HEK293 (cell line): ENCODE measurements at regions not wholly inside any gene's neighbourhood (a gene's known extent, or its start where the extent isn't known, plus 50 kb on each side); places are given as distances from the start of the nearest gene placed in this dataset.
"Not testable (repeated sequence)": the region's sequence is repeated elsewhere in the genome, so short reads cannot be mapped to it uniquely, and the experiment has no call there.

Source experiments
- CTCF ChIA-PET: fragments of 350-600 bp; formaldehyde crosslinking; extraction: SDS; loops from one replicate; lab custom pipeline; 2021; ENCODE audit warnings: antibody characterized with exemption; lab: Yijun Ruan, JAX
- POLR2A ChIA-PET: fragments of 300-600 bp; formaldehyde crosslinking; extraction: SDS; loops from one replicate; lab custom pipeline; 2020; ENCODE audit warnings: antibody characterized with exemption, inconsistent platforms; lab: Yijun Ruan, JAX
- H3K27ac ChIP-seq: fragments of 200-500 bp; sonication (Bioruptor generic); 2 replicates; pipeline ENCODE4 v1.5.1; 2014; ENCODE audit warnings: low read depth, low read length, control low read depth, inconsistent platforms; ENCODE audit errors: extremely low read depth
- H3K36me3 ChIP-seq, 2 experiments: fragments of 200-500 bp in 1 of 2; sonication (Bioruptor generic) in 1 of 2; 1 replicate in 1 of 2; 2 replicates in 1 of 2; pipeline ENCODE4 v1.5.1; 2014 to 2017; ENCODE audit warnings: inconsistent platforms in 2 of 2, low read length in 2 of 2; ENCODE audit not compliant: control insufficient read depth in 2 of 2, insufficient read depth in 1 of 2
- H3K4me1 ChIP-seq: fragments of 200-500 bp; sonication (Bioruptor generic); 2 replicates; pipeline ENCODE4 v1.5.1; 2014; ENCODE audit warnings: mild to moderate bottlenecking, low read length, inconsistent platforms; ENCODE audit not compliant: control insufficient read depth, insufficient read depth
- H3K4me3 ChIP-seq: 2 replicates; pipeline ENCODE4 v1.5.1; 2011; ENCODE audit warnings: low read depth, mild to moderate bottlenecking, control low read depth, low read length, moderate library complexity
- H3K9me3 ChIP-seq: fragments of 200-500 bp; sonication (Bioruptor generic); 2 replicates; pipeline ENCODE4 v1.5.1; 2014; ENCODE audit warnings: low read depth, low read length, inconsistent platforms; ENCODE audit not compliant: control insufficient read depth, insufficient read depth
- EGR2 ChIP-seq: fragments of 450-650 bp; formaldehyde crosslinking; IDR thresholded peaks from 2 replicates; pipeline ENCODE4 v1.5.1; 2016; ENCODE audit warnings: low read depth, missing biosample characterization, missing genetic modification characterization
- INSM2 ChIP-seq: fragments of 450-650 bp; formaldehyde crosslinking; IDR thresholded peaks from 2 replicates; pipeline ENCODE4 v1.5.1; 2016; ENCODE audit warnings: missing biosample characterization, missing genetic modification characterization
- WT1 ChIP-seq: fragments of 450-650 bp; formaldehyde crosslinking; IDR thresholded peaks from 2 replicates; pipeline ENCODE4 v1.5.1; 2016; ENCODE audit warnings: missing biosample characterization, missing genetic modification characterization
- YY2 ChIP-seq: fragments of 450-650 bp; formaldehyde crosslinking; IDR thresholded peaks from 2 replicates; pipeline ENCODE4 v1.5.1; 2016; ENCODE audit warnings: missing biosample characterization, missing genetic modification characterization
- ZBTB11 ChIP-seq: fragments of 450-650 bp; formaldehyde crosslinking; conservative IDR thresholded peaks from 2 replicates; pipeline ENCODE4 v1.5.1; 2016; ENCODE audit warnings: low read depth, missing biosample characterization, missing genetic modification characterization
- ZBTB21 ChIP-seq: fragments of 450-650 bp; formaldehyde crosslinking; IDR thresholded peaks from 2 replicates; pipeline ENCODE4 v1.5.1; 2017; ENCODE audit warnings: missing biosample characterization, missing genetic modification characterization
- ZFP37 ChIP-seq: fragments of 450-650 bp; formaldehyde crosslinking; IDR thresholded peaks from 2 replicates; pipeline ENCODE4 v1.5.1; 2016; ENCODE audit warnings: missing biosample characterization, missing genetic modification characterization
- ZNF121 ChIP-seq: fragments of 450-650 bp; formaldehyde crosslinking; IDR thresholded peaks from 2 replicates; pipeline ENCODE4 v1.5.1; 2016; ENCODE audit warnings: missing biosample characterization, missing genetic modification characterization
- ZNF248 ChIP-seq: fragments of 450-650 bp; formaldehyde crosslinking; IDR thresholded peaks from 2 replicates; pipeline ENCODE4 v1.5.1; 2017; ENCODE audit warnings: missing biosample characterization, missing genetic modification characterization
- ZNF341 ChIP-seq: fragments of 450-650 bp; formaldehyde crosslinking; IDR thresholded peaks from 2 replicates; pipeline ENCODE4; 2016; ENCODE audit warnings: low read depth, missing biosample characterization, missing genetic modification characterization
- ZNF391 ChIP-seq: fragments of 450-650 bp; formaldehyde crosslinking; IDR thresholded peaks from 2 replicates; pipeline ENCODE4 v1.5.1; 2016; ENCODE audit warnings: low read depth, missing biosample characterization, missing genetic modification characterization, borderline replicate concordance
- ZNF426 ChIP-seq: fragments of 450-650 bp; formaldehyde crosslinking; IDR thresholded peaks from 2 replicates; pipeline ENCODE4 v1.5.1; 2017; ENCODE audit warnings: missing biosample characterization, missing genetic modification characterization, mild to moderate bottlenecking, inconsistent platforms, moderate library complexity
- ZNF510 ChIP-seq: fragments of 450-650 bp; formaldehyde crosslinking; IDR thresholded peaks from 2 replicates; pipeline ENCODE4 v1.5.1; 2018; ENCODE audit warnings: mild to moderate bottlenecking, missing genetic modification characterization, missing biosample characterization; ENCODE audit not compliant: insufficient replicate concordance
- ZNF513 ChIP-seq: fragments of 450-650 bp; IDR thresholded peaks from 2 replicates; pipeline ENCODE4 v1.5.1; 2018; ENCODE audit warnings: missing biosample characterization, missing genetic modification characterization
- ZNF514 ChIP-seq: fragments of 450-650 bp; formaldehyde crosslinking; IDR thresholded peaks from 2 replicates; pipeline ENCODE4 v1.5.1; 2016; ENCODE audit warnings: missing biosample characterization, missing genetic modification characterization
- ZNF623 ChIP-seq: fragments of 450-650 bp; formaldehyde crosslinking; IDR thresholded peaks from 2 replicates; pipeline ENCODE4 v1.5.1; 2016; ENCODE audit warnings: missing biosample characterization, missing genetic modification characterization
- ZNF624 ChIP-seq: fragments of 450-650 bp; formaldehyde crosslinking; IDR thresholded peaks from 2 replicates; pipeline ENCODE4 v1.5.1; 2017; ENCODE audit warnings: missing biosample characterization, missing genetic modification characterization
- ZNF645 ChIP-seq: fragments of 450-650 bp; formaldehyde crosslinking; IDR thresholded peaks from 2 replicates; pipeline ENCODE4; 2016; ENCODE audit warnings: missing biosample characterization, missing genetic modification characterization
- ZNF704 ChIP-seq: fragments of 450-650 bp; formaldehyde crosslinking; IDR thresholded peaks from 2 replicates; pipeline ENCODE4 v1.5.1; 2016; ENCODE audit warnings: missing biosample characterization, missing genetic modification characterization
- ZNF707 ChIP-seq: fragments of 450-650 bp; formaldehyde crosslinking; IDR thresholded peaks from 2 replicates; pipeline ENCODE4 v1.5.1; 2016; ENCODE audit warnings: missing biosample characterization, missing genetic modification characterization
- ZNF768 ChIP-seq: fragments of 450-650 bp; formaldehyde crosslinking; IDR thresholded peaks from 2 replicates; pipeline ENCODE4 v1.5.1; 2018; ENCODE audit warnings: missing biosample characterization, mild to moderate bottlenecking, missing genetic modification characterization
- ZNF776 ChIP-seq: fragments of 450-650 bp; formaldehyde crosslinking; IDR thresholded peaks from 2 replicates; pipeline ENCODE4 v1.5.0; 2017; ENCODE audit warnings: missing biosample characterization, missing genetic modification characterization, borderline replicate concordance

GRCh38 chr13:21272439-21272838 lies 96.0 kb downstream of the MRPL57 start (continued):
- peak; percentile 73 for TF ChIP-seq ZBTB11 (tag by site-specific recombination)
- TF ChIP-seq ZNF623 (tag by site-specific recombination): peak; percentile 58
- 0 out of 2 replicates have a peak, but pooled peaks have one; percentile 17 for TF ChIP-seq ZNF341
- TF ChIP-seq ZNF426: peak; percentile 84
- TF ChIP-seq ZBTB21 (tag by site-specific recombination): 0 out of 2 replicates have a peak, but pooled peaks have one; percentile 32
- peak; percentile 37 for TF ChIP-seq ZNF510 (tag by site-specific recombination)

GRCh38 chr13:21274457-21274856 lies 98.0 kb downstream of the MRPL57 start:
- CTCF ChIA-PET, H3K4me3 ChIP-seq, H3K9me3 ChIP-seq, H3K36me3 ChIP-seq, POLR2A ChIA-PET, H3K27ac ChIP-seq, H3K4me1 ChIP-seq: not testable (repeated sequence)

GRCh38 chr13:21282065-21282464 lies 105.6 kb downstream of the MRPL57 start:
- Histone ChIP-seq H3K9me3 (no peaks in the 10 kb centered on the region), H3K4me3 (no peak overlapping the region), H3K4me1 (no peaks in the 10 kb centered on the region), H3K36me3 (no peaks in the 10 kb centered on the region), H3K27ac (no peak overlapping the region)
- no peak for TF ChIP-seq ZNF776 (tag by site-specific recombination)
- no peak for TF ChIP-seq ZNF514 (tag by site-specific recombination)
- TF ChIP-seq ZNF624: no peak
- TF ChIP-seq ZNF704: no peak
- TF ChIP-seq ZNF707 (tag by site-specific recombination): no peak
- no peak for TF ChIP-seq INSM2 (tag by site-specific recombination)
- no peak for TF ChIP-seq ZNF391 (tag by site-specific recombination)
- TF ChIP-seq ZFP37 (tag by site-specific recombination): no peak
- no peak for TF ChIP-seq WT1
- no peak for TF ChIP-seq ZNF341
- no peak for TF ChIP-seq ZNF513 (tag by site-specific recombination)
- TF ChIP-seq ZNF121 (tag by site-specific recombination): no peak
- no peak for TF ChIP-seq EGR2 (tag by site-specific recombination)
- no peak for TF ChIP-seq YY2 (tag by site-specific recombination)
- no peak for TF ChIP-seq ZNF645 (tag by site-specific recombination)
- no peak for TF ChIP-seq ZNF248 (tag by site-specific recombination)
- TF ChIP-seq ZNF768: no peak
- ChIA-PET POLR2A (no interaction called here), CTCF (no interaction called here)
